Activated naive CD8-positive, alpha-beta T cell treated with anti-CD3 and anti-CD28 coated beads, Interleukin-2, amount 50 U/mL, for 16 hours (primary cell): ENCODE measurements at regions not wholly inside any gene's neighbourhood (a gene's known extent, or its start where the extent isn't known, plus 50 kb on each side); places are given as distances from the start of the nearest gene placed in this dataset.
"Not testable (repeated sequence)": the region's sequence is repeated elsewhere in the genome, so short reads cannot be mapped to it uniquely, and the experiment has no call there.

ENCODE experiments used
- DNase-seq: peaks from one replicate; pipeline ENCODE4 v3.0.0-alpha.2; 2020; ENCODE audit warnings: low read depth, low spot score

GRCh38 chr5:79924936-79925893, 65.8 kb downstream of the MTX3 start:
- DNase-seq, result no peak

GRCh38 chr5:79923431-79923830, 67.6 kb downstream of the MTX3 start:
- DNase-seq, result no peak

- no peak for DNase-seq
These were observed 68.4 kb downstream of the MTX3 start for GRCh38 chr5:79922626-79923025.

GRCh38 chr5:79907452-79907851, 83.6 kb downstream of the MTX3 start:
- not testable (repeated sequence) for DNase-seq

- DNase-seq, result not testable (repeated sequence)
These were observed 88.5 kb downstream of the MTX3 start for GRCh38 chr5:79902571-79902970.

- no peak for DNase-seq
These were observed 89.4 kb downstream of the MTX3 start for GRCh38 chr5:79901631-79902030.

- DNase-seq, result no peak
These were observed 92.5 kb downstream of the MTX3 start for GRCh38 chr5:79898611-79899010.

- DNase-seq, result no peak
These were observed 97.1 kb downstream of the MTX3 start for GRCh38 chr5:79893976-79894375.

- no peak for DNase-seq
These were observed 97.6 kb downstream of the MTX3 start for GRCh38 chr5:79893485-79893884.

- DNase-seq, result no peak
These were observed 100.2 kb downstream of the MTX3 start for GRCh38 chr5:79890930-79891249.

GRCh38 chr5:79890119-79890929, 100.7 kb downstream of the MTX3 start:
- DNase-seq, result no peak

- no peak for DNase-seq
These were observed 102.4 kb downstream of the MTX3 start for GRCh38 chr5:79888643-79889042.

GRCh38 chr5:79886925-79887655, 104.0 kb downstream of the MTX3 start:
- DNase-seq, result no peak

- no peak for DNase-seq
These were observed 104.6 kb downstream of the MTX3 start for GRCh38 chr5:79886456-79886855.

GRCh38 chr5:79879880-79880279, 111.2 kb downstream of the MTX3 start:
- not testable (repeated sequence) for DNase-seq

- DNase-seq, result no peak
These were observed 112.2 kb downstream of the MTX3 start for GRCh38 chr5:79878721-79879336.

GRCh38 chr5:79878136-79878679, 112.9 kb downstream of the MTX3 start:
- DNase-seq, result no peak

- no peak for DNase-seq
These were observed 114.6 kb downstream of the MTX3 start for GRCh38 chr5:79876456-79876855.

GRCh38 chr5:79875230-79875629, 115.8 kb downstream of the MTX3 start:
- no peak for DNase-seq

- DNase-seq, result no peak
These were observed 117.9 kb downstream of the MTX3 start for GRCh38 chr5:79873187-79873586.

- DNase-seq, result no peak
These were observed 118.8 kb downstream of the MTX3 start for GRCh38 chr5:79872291-79872690.
